ENCODE measurements at regions not wholly inside any gene's neighbourhood (a gene's known extent, or its start where the extent isn't known, plus 50 kb on each side); places are given as distances from the start of the nearest gene placed in this dataset.
"Not testable (repeated sequence)": the region's sequence is repeated elsewhere in the genome, so short reads cannot be mapped to it uniquely, and the experiment has no call there.

GRCh38 chr11:110347660-110348059 is 51.2 kb upstream of the RDX start:
- no peak for DNase-seq (ENCODE audit: extremely low read depth in 1 of 11, low read depth in 9 of 11, low spot score in 4 of 11)

GRCh38 chr11:110349138-110349996 is 53.0 kb upstream of the RDX start:
- DNase-seq (ENCODE audit: extremely low read depth in 1 of 11, low read depth in 9 of 11, low spot score in 4 of 11), result no peak

- not testable (repeated sequence) for DNase-seq (ENCODE audit: extremely low read depth in 1 of 11, low read depth in 9 of 11, low spot score in 4 of 11)
Measured at GRCh38 chr11:110349997-110350383, 53.6 kb upstream of the RDX start.

GRCh38 chr11:110355011-110355744 is 58.8 kb upstream of the RDX start:
- DNase-seq (ENCODE audit: extremely low read depth in 1 of 11, low read depth in 9 of 11, low spot score in 4 of 11), result peak in 1 of 11 donors; percentile 24

- no peak for DNase-seq (ENCODE audit: extremely low read depth in 1 of 11, low read depth in 9 of 11, low spot score in 4 of 11)
Measured at GRCh38 chr11:110356762-110357671, 60.6 kb upstream of the RDX start.

- no peak for DNase-seq (ENCODE audit: extremely low read depth in 1 of 11, low read depth in 9 of 11, low spot score in 4 of 11)
Measured at GRCh38 chr11:110358336-110358735, 61.9 kb upstream of the RDX start.

GRCh38 chr11:110360781-110361408 is 64.5 kb upstream of the RDX start:
- DNase-seq (ENCODE audit: extremely low read depth in 1 of 11, low read depth in 9 of 11, low spot score in 4 of 11), result not testable (repeated sequence)

GRCh38 chr11:110362971-110363509 is 66.6 kb upstream of the RDX start:
- DNase-seq (ENCODE audit: extremely low read depth in 1 of 11, low read depth in 9 of 11, low spot score in 4 of 11), result peak in 3 of 11 donors; percentile 9 to 32 (median 20)

GRCh38 chr11:110366291-110366690 is 63.5 kb upstream of the FDX1 start:
- peak in 3 of 11 donors; percentile 23 to 60 (median 30) for DNase-seq (ENCODE audit: extremely low read depth in 1 of 11, low read depth in 9 of 11, low spot score in 4 of 11)

- no peak for DNase-seq (ENCODE audit: extremely low read depth in 1 of 11, low read depth in 9 of 11, low spot score in 4 of 11)
Measured at GRCh38 chr11:110367571-110367970, 62.2 kb upstream of the FDX1 start.

- DNase-seq (ENCODE audit: extremely low read depth in 1 of 11, low read depth in 9 of 11, low spot score in 4 of 11), result no peak
Measured at GRCh38 chr11:110371084-110371483, 58.7 kb upstream of the FDX1 start.

GRCh38 chr11:110373051-110373702 is 56.6 kb upstream of the FDX1 start:
- DNase-seq (ENCODE audit: extremely low read depth in 1 of 11, low read depth in 9 of 11, low spot score in 4 of 11), result no peak

GRCh38 chr11:110374921-110375320 is 54.8 kb upstream of the FDX1 start:
- DNase-seq (ENCODE audit: extremely low read depth in 1 of 11, low read depth in 9 of 11, low spot score in 4 of 11), result no peak

GRCh38 chr11:110375351-110375750 is 54.4 kb upstream of the FDX1 start:
- no peak for DNase-seq (ENCODE audit: extremely low read depth in 1 of 11, low read depth in 9 of 11, low spot score in 4 of 11)

GRCh38 chr11:110376021-110376420 is 53.7 kb upstream of the FDX1 start:
- no peak for DNase-seq (ENCODE audit: extremely low read depth in 1 of 11, low read depth in 9 of 11, low spot score in 4 of 11)

- peak; percentile 50 to 85 (median 68) for DNase-seq (ENCODE audit: extremely low read depth in 1 of 11, low read depth in 9 of 11, low spot score in 4 of 11)
Measured at GRCh38 chr11:110376711-110377324, 52.9 kb upstream of the FDX1 start.

GRCh38 chr11:110377434-110377833 is 52.3 kb upstream of the FDX1 start:
- DNase-seq (ENCODE audit: extremely low read depth in 1 of 11, low read depth in 9 of 11, low spot score in 4 of 11), result no peak

- no peak for DNase-seq (ENCODE audit: extremely low read depth in 1 of 11, low read depth in 9 of 11, low spot score in 4 of 11)
Measured at GRCh38 chr11:110379261-110379660, 50.5 kb upstream of the FDX1 start.

Data from renal cortex interstitium (tissue), 11 donors.